SH-SY5Y (cell line): ENCODE measurements at regions not wholly inside any gene's neighbourhood (a gene's known extent, or its start where the extent isn't known, plus 50 kb on each side); places are given as distances from the start of the nearest gene placed in this dataset.

ENCODE experiments used
- GATA2 ChIP-seq: IDR thresholded peaks from 2 replicates; pipeline ENCODE4 v1.6.1; 2011; ENCODE audit warnings: mild to moderate bottlenecking, low read depth, low read length
- GATA3 ChIP-seq: IDR thresholded peaks from 2 replicates; pipeline ENCODE4 v1.6.1; 2011; ENCODE audit warnings: low read depth, mild to moderate bottlenecking, low read length, moderate library complexity

DNA sequence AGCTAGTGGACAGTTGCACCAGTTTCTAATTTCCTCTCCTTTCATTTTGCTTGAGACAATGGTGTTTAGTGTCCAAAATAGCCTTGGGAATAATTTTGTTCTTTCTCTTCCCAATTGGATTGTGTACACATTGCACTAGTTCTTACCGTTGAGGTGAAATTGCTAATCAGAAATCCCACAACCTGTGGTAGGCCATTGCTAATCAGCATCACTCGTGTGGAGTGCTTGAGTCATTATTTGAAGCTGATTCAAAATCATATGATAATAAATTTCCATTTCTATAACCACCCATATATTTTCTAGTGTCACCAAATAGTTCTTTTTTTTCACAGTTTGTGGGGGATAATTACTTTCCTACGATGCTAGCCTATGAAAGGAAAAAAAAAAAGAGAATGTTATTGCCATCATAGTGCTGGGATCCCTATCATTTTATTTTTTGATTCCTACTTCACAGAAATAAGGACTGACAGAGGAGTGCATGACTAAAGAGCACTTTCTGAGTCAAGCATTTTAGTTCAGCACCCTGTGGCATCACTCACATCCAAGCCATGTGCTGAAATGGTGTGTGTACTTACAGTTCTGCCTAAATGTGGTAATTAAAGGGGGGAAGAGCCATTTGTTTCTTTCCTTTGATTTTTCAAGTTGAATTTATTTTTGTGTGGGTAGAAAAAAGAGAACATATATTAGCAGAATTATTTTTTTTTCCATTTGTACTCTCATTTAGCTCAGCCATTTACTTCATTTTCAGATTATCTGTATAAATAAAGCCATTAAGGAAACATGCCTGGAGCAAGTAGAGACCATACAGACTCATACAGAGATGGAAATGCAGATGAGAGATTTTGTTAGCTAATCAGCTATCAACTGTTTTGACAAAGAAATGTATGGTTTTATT lies 108.0 kb upstream of the MEIS2 start:
- no peak for TF ChIP-seq GATA2
- no peak for TF ChIP-seq GATA3
